Sigmoid colon (tissue), 6 donors: ENCODE measurements at regions not wholly inside any gene's neighbourhood (a gene's known extent, or its start where the extent isn't known, plus 50 kb on each side); places are given as distances from the start of the nearest gene placed in this dataset.

Source experiments
- DNase-seq: peaks from one replicate; pipeline ENCODE4 v3.0.0-alpha.2; 2019
- H3K27ac ChIP-seq, 4 donors: fragments of 200-600 bp; sonication (generic); one replicate each; pipeline ENCODE4 v1.5.1; 2016 to 2019; ENCODE audit warnings: mild to moderate bottlenecking in 1 of 4
- H3K27me3 ChIP-seq, 3 donors: fragments of 200-600 bp; sonication (generic); one replicate each; pipeline ENCODE4 v1.5.1; 2019; ENCODE audit warnings: mild to moderate bottlenecking in 1 of 3
- H3K36me3 ChIP-seq, 4 donors: fragments of 200-600 bp; sonication (generic); one replicate each; pipeline ENCODE4 v1.5.1; 2016 to 2019
- H3K4me1 ChIP-seq, 4 donors: fragments of 200-600 bp; sonication (generic); one replicate each; pipeline ENCODE4 v1.5.1; 2017 to 2019
- H3K4me3 ChIP-seq, 4 donors: fragments of 200-600 bp; sonication (generic); one replicate each; pipeline ENCODE4 v1.5.1; 2017 to 2019; ENCODE audit warnings: mild to moderate bottlenecking in 2 of 4, moderate library complexity in 1 of 4
- H3K9me3 ChIP-seq, 4 donors: fragments of 200-600 bp in 3 of 4; sonication (generic) in 3 of 4; one replicate each; pipeline versions ENCODE4 v1.5.1 to v1.6.1; 2013 to 2019
- EP300 ChIP-seq, 4 donors: sonication (generic); formaldehyde crosslinking; IDR thresholded peaks; one replicate each; pipeline ENCODE4 v1.6.1; 2017; ENCODE audit warnings: antibody characterized with exemption in 4 of 4
- POLR2A ChIP-seq, 2 donors: fragments of 450-650 bp; IDR thresholded peaks; one replicate each; pipeline ENCODE4 v1.6.1; 2016; ENCODE audit warnings: antibody characterized with exemption in 2 of 2, mild to moderate bottlenecking in 2 of 2, moderate library complexity in 2 of 2
- POLR2AphosphoS5 ChIP-seq, 4 donors: sonication (generic); formaldehyde crosslinking; IDR thresholded peaks; one replicate each; pipeline ENCODE4 v1.6.1; 2017; ENCODE audit warnings: antibody characterized with exemption in 4 of 4
- WGBS, 2 donors: extraction: QIAGEN DNeasy Blood & Tissue Kit; methylation state at CpG; one replicate each; pipeline ENCODE4 v1.1.7; 2013; 5-methylcytosine and 5-hydroxymethylcytosine counted together
- intact Hi-C: fragments of 100-400 bp; cut with DNase I; formaldehyde crosslinking; loops from one replicate; pipeline ENCODE4 v1.15.1; 2023
- TF ChIP-seq, protein P1 (sequence below), 4 experiments: fragments of 450-650 bp in 3 of 4; fragments of 200-600 bp in 1 of 4; IDR thresholded peaks; one replicate each; pipeline ENCODE4 v1.5.1; 2016 to 2019; ENCODE audit warnings: antibody characterized with exemption in 4 of 4, mild to moderate bottlenecking in 3 of 4, moderate library complexity in 2 of 4
- donor health status: healthy with polysubstance abuse.
- donor health status: healthy.

DNA sequence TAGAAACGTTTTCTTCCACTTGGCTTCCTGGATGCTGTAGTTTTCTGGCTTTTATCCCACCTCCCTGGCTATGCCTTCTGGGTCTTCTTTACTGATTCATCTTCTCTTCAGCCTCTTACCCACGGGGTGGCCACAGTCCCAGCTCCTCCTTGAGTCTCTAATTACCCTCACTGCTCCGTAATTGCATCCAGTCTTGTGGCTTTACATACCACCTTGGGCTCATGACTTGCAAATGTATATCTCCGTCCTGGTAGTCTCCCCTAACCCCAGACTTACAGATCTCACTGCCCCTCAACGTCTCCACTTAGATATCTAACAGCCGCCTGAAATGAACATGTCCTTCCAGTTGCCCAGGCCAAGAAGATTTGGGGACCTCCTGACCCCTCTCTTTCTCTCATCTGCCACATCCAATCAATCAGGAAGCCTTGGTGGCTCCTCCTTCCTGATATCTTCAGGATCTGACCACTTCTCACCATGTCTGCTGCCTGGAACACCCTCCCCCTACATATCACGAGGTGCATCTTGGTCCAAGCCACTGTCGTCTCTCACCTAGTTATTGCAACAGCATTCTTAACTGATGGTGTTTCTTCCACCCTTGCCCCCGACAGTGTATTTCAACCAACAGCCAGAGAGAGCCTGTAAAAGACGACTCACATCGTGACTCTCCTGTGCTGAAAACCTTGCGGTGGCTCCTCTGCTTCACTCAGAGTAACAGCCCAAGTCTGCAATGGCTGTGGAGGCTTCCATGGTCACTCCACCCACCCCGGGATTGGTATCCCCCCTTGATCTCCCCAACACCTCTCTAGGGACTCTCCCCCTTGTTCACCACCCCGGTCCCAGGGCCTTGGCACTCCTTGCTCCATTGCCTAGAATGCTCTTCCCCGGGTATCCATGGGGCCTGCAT is 219.0 kb upstream of the POU3F1 start:
- no peaks in the 10 kb centered on the region for H3K36me3 ChIP-seq
- no peaks in the 10 kb centered on the region for H3K9me3 ChIP-seq
- intact Hi-C loops: no loop called here
- DNase-seq: no peak
- whole genome bisulfite sequencing, 2 donors: 60 to 71% methylated on average over 15 of the region's 15 CpGs
- no peaks in the 10 kb centered on the region for H3K4me1 ChIP-seq
- TF ChIP-seq, protein P1, sequence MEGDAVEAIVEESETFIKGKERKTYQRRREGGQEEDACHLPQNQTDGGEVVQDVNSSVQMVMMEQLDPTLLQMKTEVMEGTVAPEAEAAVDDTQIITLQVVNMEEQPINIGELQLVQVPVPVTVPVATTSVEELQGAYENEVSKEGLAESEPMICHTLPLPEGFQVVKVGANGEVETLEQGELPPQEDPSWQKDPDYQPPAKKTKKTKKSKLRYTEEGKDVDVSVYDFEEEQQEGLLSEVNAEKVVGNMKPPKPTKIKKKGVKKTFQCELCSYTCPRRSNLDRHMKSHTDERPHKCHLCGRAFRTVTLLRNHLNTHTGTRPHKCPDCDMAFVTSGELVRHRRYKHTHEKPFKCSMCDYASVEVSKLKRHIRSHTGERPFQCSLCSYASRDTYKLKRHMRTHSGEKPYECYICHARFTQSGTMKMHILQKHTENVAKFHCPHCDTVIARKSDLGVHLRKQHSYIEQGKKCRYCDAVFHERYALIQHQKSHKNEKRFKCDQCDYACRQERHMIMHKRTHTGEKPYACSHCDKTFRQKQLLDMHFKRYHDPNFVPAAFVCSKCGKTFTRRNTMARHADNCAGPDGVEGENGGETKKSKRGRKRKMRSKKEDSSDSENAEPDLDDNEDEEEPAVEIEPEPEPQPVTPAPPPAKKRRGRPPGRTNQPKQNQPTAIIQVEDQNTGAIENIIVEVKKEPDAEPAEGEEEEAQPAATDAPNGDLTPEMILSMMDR (IDR thresholded peaks at IDR 0.05): no peak
- TF ChIP-seq EP300 (IDR thresholded peaks at IDR 0.05): no peak
- TF ChIP-seq POLR2A (IDR thresholded peaks at IDR 0.05): no peak
- no peak for TF ChIP-seq POLR2AphosphoS5 (IDR thresholded peaks at IDR 0.05)
- no peak overlapping the region for H3K4me3 ChIP-seq
- H3K27me3 ChIP-seq: peaks cover 0 to 13% (median 0%) of the 10 kb centered on the region in 3 donors
- H3K27ac ChIP-seq: no peak overlapping the region

- intact Hi-C loops: no loop called here
- H3K36me3 ChIP-seq: no peaks in the 10 kb centered on the region
- H3K4me3 ChIP-seq: no peak overlapping the region
- no peak for DNase-seq
- no peak overlapping the region for H3K27ac ChIP-seq
- WGBS, 2 donors: 76 to 78% methylated on average over 4 of the region's 4 CpGs
- H3K4me1 ChIP-seq: no peaks in the 10 kb centered on the region
- TF ChIP-seq, protein P1 (IDR thresholded peaks at IDR 0.05): no peak
- no peak for TF ChIP-seq POLR2AphosphoS5 (IDR thresholded peaks at IDR 0.05)
- TF ChIP-seq EP300 (IDR thresholded peaks at IDR 0.05): no peak
- TF ChIP-seq POLR2A (IDR thresholded peaks at IDR 0.05): no peak
- peaks cover 0 to 13% (median 0%) of the 10 kb centered on the region in 3 donors for H3K27me3 ChIP-seq
- peaks cover 3 to 8% (median 5%) of the 10 kb centered on the region in 4 donors for H3K9me3 ChIP-seq
These were observed 216.8 kb upstream of the POU3F1 start for GRCh38 chr1:38263438-38263837.

- no peak overlapping the region for H3K4me3 ChIP-seq
- intact Hi-C loops: no loop called here
- DNase-seq: no peak
- no peak for TF ChIP-seq POLR2AphosphoS5 (IDR thresholded peaks at IDR 0.05)
- TF ChIP-seq, protein P1 (IDR thresholded peaks at IDR 0.05): no peak
- TF ChIP-seq POLR2A (IDR thresholded peaks at IDR 0.05): no peak
- no peak for TF ChIP-seq EP300 (IDR thresholded peaks at IDR 0.05)
- no peak overlapping the region for H3K27ac ChIP-seq
- 90 to 91% methylated on average over 4 of the region's 4 CpGs for WGBS, 2 donors
- H3K36me3 ChIP-seq: no peaks in the 10 kb centered on the region
- peaks cover 3 to 8% (median 5%) of the 10 kb centered on the region in 4 donors for H3K9me3 ChIP-seq
- peaks cover 0 to 13% (median 0%) of the 10 kb centered on the region in 3 donors for H3K27me3 ChIP-seq
- no peaks in the 10 kb centered on the region for H3K4me1 ChIP-seq
These were observed 215.0 kb upstream of the POU3F1 start for GRCh38 chr1:38261574-38261973.

DNA sequence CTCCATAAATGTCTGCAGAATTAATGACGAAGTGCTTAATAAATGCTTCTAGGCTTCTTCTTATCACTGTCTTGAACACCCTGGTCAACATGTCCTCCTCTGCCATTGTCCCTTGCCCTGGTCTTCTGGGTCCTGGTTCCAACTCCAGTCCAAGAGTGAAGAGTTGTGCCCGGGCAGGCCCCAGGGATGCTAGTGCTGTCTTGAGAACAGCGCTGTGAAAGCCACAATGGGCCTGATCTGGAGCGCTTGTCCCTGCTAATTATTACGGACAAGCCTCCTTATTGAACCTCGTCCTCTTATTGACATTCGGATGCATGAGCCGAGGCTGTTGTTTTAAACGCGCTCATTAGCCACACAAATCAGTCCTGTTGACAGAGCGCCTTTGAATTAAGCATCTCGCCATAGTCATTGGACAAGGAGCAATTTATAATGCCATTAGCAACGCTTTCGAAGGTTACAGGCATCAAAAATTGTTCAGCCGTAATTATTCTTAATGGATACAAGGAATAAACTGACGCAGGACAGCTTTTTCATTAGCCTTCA is 211.6 kb upstream of the POU3F1 start:
- no peak overlapping the region for H3K27ac ChIP-seq
- H3K4me1 ChIP-seq: no peaks in the 10 kb centered on the region
- H3K9me3 ChIP-seq: peaks cover 3 to 9% (median 7%) of the 10 kb centered on the region in 4 donors
- DNase-seq: no peak
- no peak overlapping the region for H3K4me3 ChIP-seq
- TF ChIP-seq POLR2A (IDR thresholded peaks at IDR 0.05) (no peak), EP300 (IDR thresholded peaks at IDR 0.05) (no peak), POLR2AphosphoS5 (IDR thresholded peaks at IDR 0.05) (no peak)
- TF ChIP-seq, protein P1 (IDR thresholded peaks at IDR 0.05): no peak
- H3K36me3 ChIP-seq: no peaks in the 10 kb centered on the region
- intact Hi-C loops: no loop called here
- 86 to 88% methylated on average over 16 of the region's 16 CpGs for WGBS, 2 donors
- H3K27me3 ChIP-seq: peaks cover 0 to 15% (median 0%) of the 10 kb centered on the region in 3 donors
